ENCODE measurements at regions not wholly inside any gene's neighbourhood (a gene's known extent, or its start where the extent isn't known, plus 50 kb on each side); places are given as distances from the start of the nearest gene placed in this dataset.

DNA sequence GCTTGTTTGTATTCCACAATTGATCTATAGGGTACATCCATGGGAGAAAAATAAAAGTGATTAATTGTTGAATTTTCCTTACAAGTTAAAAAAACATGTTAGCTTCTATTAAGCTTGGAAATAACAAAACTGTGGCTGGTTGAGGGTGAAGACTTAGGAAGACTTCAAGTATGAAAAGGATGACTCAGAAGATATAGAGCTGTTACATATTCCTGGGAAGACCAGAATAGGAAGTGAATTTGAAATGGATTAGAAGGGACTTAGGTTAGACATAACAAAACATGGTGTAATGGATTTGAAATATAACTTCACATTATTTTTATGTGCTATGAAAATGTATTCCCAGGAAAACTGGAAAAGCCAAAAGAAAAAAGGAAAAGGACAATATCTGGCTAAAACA lies 732.2 kb downstream of the HDGFL1 start:
- no peak for TF ChIP-seq CTCF (IDR thresholded peaks at IDR 0.05; ENCODE audit: low read depth, low read length)
- Histone ChIP-seq H3K4me1 (no peaks in the 10 kb centered on the region), H3K9me3 (no peaks in the 10 kb centered on the region; the same call in none of the 2 replicates), H3K27me3 (no peaks in the 10 kb centered on the region), H3K4me3 (ENCODE audit: low read depth, low read length) (no peak overlapping the region), H3K36me3 (no peaks in the 10 kb centered on the region)
- no peak for DNase-seq

GRCh38 chr6:23302514-23302913 lies 733.1 kb downstream of the HDGFL1 start:
- DNase-seq: no peak
- no peaks in the 10 kb centered on the region for H3K36me3 ChIP-seq
- no peak overlapping the region for H3K4me3 ChIP-seq (ENCODE audit: low read depth, low read length)
- no peak for TF ChIP-seq CTCF (IDR thresholded peaks at IDR 0.05; ENCODE audit: low read depth, low read length)
- H3K27me3 ChIP-seq: no peaks in the 10 kb centered on the region
- H3K9me3 ChIP-seq: no peaks in the 10 kb centered on the region; the same call in none of the 2 replicates
- no peaks in the 10 kb centered on the region for H3K4me1 ChIP-seq

- no peak for DNase-seq
- no peaks in the 10 kb centered on the region for H3K36me3 ChIP-seq
- TF ChIP-seq CTCF (IDR thresholded peaks at IDR 0.05; ENCODE audit: low read depth, low read length): no peak
- no peaks in the 10 kb centered on the region; the same call in none of the 2 replicates for H3K9me3 ChIP-seq
- H3K4me1 ChIP-seq: no peaks in the 10 kb centered on the region
- H3K27me3 ChIP-seq: no peaks in the 10 kb centered on the region
- H3K4me3 ChIP-seq (ENCODE audit: low read depth, low read length): no peak overlapping the region
Measured at GRCh38 chr6:23305325-23305943, 736.1 kb downstream of the HDGFL1 start.

- no peak for DNase-seq
- no peaks in the 10 kb centered on the region for H3K4me1 ChIP-seq
- TF ChIP-seq CTCF (IDR thresholded peaks at IDR 0.05; ENCODE audit: low read depth, low read length): no peak
Measured at GRCh38 chr6:23306251-23306950, 737.0 kb downstream of the HDGFL1 start.

GRCh38 chr6:23307516-23307915 lies 738.1 kb downstream of the HDGFL1 start:
- no peaks in the 10 kb centered on the region for H3K27me3 ChIP-seq
- no peaks in the 10 kb centered on the region for H3K36me3 ChIP-seq
- no peak for DNase-seq
- no peak overlapping the region for H3K4me3 ChIP-seq (ENCODE audit: low read depth, low read length)
- TF ChIP-seq CTCF (IDR thresholded peaks at IDR 0.05; ENCODE audit: low read depth, low read length): no peak
- no peaks in the 10 kb centered on the region for H3K4me1 ChIP-seq
- H3K9me3 ChIP-seq: no peaks in the 10 kb centered on the region; the same call in 1 of the 2 replicates

More at GRCh38 chr6:23306251-23306950, 737.0 kb downstream of the HDGFL1 start:
- Histone ChIP-seq H3K36me3 (no peaks in the 10 kb centered on the region), H3K4me3 (ENCODE audit: low read depth, low read length) (no peak overlapping the region), H3K27me3 (no peaks in the 10 kb centered on the region), H3K9me3 (no peaks in the 10 kb centered on the region; the same call in 1 of the 2 replicates)

DNA sequence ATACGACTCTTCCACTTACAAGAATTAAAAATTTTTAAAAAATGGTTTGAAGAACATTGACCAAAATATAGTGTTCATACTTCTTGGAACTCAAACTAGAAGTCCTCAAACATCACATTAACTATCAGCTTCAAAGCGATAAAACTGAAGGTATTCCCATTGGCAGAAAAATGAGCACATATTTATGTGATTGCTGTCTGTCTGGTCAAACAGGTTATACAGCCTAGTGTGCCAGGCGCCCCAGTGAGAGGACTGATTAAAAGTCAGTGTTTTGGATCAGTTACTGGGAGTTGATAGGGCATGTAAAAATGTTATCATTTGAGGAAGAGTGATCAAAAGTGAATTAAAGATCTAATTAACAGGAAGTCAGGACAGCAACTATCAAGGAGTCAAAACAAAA lies 738.8 kb downstream of the HDGFL1 start:
- no peak overlapping the region for H3K4me3 ChIP-seq (ENCODE audit: low read depth, low read length)
- no peak for TF ChIP-seq CTCF (IDR thresholded peaks at IDR 0.05; ENCODE audit: low read depth, low read length)
- no peaks in the 10 kb centered on the region for H3K36me3 ChIP-seq
- DNase-seq: no peak
- no peaks in the 10 kb centered on the region; the same call in 1 of the 2 replicates for H3K9me3 ChIP-seq
- no peaks in the 10 kb centered on the region for H3K27me3 ChIP-seq
- H3K4me1 ChIP-seq: no peaks in the 10 kb centered on the region
